GM18867 (cell line): ENCODE measurements at regions not wholly inside any gene's neighbourhood (a gene's known extent, or its start where the extent isn't known, plus 50 kb on each side); places are given as distances from the start of the nearest gene placed in this dataset.

ENCODE experiments used
- ATAC-seq: cut with Tn5 transposase; IDR thresholded peaks from one replicate; pipeline ENCODE4 v1.9.1; 2021; ENCODE audit warnings: mild to moderate bottlenecking, moderate library complexity; ENCODE audit not compliant: unreplicated experiment

DNA sequence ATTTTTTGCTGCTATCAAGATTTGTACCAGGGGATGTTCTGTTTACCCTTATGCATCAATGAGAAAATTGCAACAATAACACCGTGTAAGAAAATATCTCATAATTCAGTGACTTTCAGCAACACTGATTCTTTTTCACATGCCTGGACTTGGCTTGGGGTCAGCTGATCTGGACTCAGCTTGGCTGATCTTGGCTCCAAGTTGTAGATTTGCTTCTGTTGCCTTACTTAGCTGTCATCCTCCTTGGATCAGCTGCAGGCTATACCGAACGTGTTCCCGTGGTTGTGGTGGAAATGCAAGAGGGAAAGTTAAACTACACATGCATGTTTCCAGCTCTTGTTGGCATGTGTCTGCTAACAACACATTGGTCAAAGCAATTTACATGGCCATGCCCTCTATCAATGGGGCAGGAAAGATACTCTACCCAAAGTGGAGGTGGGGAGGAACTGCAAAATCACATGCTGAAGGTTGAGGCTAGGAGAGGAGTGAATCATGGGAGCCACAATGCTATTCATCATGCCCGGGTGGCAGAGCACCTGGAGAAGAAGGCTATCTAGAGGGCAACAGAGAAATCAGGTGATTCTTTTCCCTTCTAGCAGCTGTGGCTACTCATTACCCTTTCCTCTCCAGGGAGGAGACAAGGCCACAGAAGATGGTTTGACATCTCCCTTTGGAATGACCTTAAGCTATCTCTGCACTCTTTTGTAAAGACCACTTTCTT lies 1276.3 kb upstream of the AUTS2 start:
- ATAC-seq: no peak

DNA sequence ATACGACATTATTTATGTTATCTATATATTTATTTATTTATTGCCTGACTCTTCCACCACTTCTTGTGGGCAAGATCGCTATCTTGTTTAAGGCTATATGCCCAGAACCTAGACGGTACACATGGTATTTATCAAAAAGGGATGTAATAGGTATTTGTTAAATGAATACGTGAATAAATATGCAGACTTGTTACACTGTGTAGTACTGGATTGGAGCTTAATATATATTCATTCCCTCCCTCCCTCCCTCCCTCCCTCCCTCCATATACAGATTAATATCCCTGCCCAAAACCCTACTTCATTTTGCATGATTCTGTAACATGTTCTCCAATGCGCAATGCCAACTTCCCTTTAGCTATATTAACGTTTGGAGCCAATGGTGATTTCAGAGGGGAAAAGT lies 1273.7 kb upstream of the AUTS2 start:
- ATAC-seq: no peak

DNA sequence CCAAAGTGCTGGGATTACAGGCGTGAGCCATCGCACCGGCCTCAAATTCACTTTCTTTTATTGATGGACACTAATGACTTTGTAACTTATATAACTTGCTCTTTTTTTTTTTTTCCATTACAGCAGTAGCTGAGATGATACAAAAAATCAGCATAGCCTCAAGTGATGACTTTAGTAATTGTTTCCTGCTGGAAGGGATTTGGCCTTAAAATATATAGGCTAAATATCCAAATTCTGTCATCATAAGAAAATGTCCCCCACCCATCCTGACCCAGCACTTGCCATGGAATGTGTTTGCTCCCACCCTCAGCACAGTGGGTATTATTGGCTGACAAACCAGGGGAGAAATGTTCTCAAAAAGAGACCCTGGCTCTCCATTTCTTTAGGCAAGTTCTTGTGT lies 1264.1 kb upstream of the AUTS2 start:
- ATAC-seq: no peak

DNA sequence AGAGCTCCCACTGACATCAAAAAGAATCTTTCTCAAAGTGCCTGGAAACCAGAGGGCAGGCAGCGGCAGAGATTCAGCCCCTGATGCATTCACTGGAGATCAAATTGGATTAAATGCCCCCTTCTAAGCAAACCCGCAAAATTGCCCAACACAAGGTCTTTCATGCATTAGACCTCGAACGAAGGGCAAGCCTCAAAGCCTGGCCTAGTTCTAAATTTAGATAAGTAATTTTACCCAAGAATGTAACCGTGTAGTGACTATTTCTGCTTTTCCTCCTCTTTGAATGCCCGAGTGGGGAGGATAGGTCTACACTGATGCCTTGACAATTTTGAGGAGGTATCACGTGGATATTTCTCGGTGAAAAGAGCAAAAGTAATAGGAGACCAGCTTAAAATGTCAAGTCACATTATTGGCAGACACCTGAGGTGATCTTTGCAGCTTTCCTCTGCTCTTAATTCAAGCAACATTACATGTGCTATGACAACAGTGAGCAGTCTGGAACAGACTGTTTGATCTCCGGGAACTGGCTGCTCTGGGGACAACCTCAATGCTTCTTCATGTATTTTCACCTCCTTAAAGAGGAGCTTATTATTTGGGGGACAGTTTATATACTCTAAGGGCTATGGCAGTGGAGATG lies 1263.5 kb upstream of the AUTS2 start:
- no peak for ATAC-seq

DNA sequence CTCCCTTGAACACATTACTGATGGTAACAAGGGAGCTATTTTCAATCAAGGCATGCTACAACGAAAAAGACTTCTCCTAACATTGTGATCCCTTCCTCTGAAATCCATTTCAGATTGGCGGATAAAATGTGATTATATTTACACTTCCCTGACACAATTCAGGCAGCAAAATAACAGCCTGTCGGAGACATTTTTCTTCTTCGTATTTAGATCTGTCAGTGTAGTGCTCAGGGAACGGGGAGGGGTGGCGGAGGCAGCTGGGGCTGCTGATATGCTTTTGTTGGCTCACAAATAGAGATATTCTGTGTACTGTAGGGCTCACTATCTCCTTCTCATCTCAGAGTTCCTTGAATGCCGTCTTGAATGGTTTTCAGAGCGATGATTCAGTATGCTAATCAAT lies 1261.7 kb upstream of the AUTS2 start:
- no peak for ATAC-seq

DNA sequence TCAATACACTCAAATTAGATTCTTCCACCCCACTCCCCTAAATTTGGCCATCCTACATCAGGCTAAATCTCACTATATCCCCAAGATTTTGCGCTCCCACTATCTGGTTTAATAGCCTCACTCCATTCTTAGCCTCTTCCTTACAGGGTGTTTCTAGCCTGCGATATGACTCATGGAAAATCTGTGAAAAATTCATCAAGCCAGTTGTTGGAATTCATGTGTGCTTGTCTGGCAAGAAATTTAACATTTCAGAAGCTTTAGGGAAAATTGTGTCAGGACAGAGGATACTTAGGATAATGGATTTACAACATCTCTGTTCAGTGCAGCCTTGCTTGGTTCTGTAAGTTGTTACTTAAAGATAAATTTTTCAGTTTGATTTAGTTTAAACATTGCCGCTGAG lies 1249.9 kb upstream of the AUTS2 start:
- no peak for ATAC-seq

DNA sequence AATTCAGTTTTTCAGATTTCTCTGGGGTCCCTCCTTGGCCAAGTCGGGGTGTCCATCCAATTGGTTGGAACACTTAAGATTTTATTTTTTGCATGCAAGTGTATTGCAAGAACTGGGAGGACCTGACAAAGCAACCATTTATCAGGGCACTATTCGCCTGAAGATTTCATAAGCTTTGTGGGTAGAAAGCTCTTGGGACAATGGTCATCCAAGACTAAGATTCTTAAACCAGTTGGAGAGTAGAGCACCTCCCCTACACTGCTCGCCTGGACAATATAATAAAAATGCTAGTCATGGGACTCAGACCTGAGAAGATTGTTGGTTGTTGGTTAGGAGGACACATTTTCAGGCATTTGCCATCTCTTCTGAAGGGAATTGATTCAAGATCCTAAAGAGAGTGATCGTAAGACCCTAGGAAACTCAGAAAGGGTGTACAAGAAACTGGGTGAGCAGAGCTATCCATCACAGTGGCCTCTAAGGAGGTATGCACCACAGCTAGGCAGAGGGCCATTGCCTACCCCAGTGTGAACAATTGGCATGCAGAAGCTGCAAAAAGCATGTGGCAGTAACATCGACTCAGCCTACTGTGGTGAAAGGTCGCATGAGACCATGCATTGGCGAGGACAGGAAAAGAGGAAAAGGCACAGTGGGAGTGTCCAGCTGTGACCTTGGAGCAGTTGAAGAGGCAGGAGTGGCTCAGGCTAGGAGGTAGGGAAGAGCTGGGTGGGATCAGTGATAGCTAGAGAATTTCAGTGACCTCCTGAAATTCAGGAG lies 1235.3 kb upstream of the AUTS2 start:
- no peak for ATAC-seq

DNA sequence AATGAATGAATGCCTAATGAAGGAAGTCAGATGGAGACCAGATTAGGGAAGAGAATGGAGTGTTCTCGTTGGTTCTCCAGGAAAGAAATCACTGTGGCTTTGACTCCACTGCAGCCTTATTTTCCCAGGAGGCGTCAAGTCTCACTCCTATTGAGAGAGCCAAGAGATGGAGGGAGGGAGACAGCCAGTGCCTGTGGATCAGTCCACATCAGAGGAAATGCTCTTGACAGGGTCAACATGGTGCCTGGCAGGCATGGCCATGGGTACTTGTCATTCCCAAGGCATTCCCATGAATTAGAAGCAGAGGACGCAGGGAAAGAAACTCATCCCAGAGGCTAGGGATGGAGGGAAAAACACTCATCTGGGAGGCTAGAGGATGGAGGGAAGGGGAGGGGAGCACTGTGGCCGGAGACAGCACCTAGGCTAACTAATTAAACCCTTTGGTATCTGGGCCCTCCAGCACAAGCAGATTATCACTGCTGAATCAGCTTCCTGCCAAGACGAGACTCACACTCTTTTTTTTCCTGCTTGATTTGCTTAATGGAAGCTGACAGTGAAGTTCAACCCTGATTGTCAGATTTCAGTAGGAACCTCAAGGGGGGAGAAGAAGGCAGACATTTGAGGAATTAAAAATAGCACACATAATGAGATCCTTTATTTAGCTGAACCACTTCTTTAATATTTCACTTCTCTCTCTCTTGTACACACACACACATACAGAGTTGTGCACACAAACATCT lies 1233.2 kb upstream of the AUTS2 start:
- ATAC-seq: no peak

DNA sequence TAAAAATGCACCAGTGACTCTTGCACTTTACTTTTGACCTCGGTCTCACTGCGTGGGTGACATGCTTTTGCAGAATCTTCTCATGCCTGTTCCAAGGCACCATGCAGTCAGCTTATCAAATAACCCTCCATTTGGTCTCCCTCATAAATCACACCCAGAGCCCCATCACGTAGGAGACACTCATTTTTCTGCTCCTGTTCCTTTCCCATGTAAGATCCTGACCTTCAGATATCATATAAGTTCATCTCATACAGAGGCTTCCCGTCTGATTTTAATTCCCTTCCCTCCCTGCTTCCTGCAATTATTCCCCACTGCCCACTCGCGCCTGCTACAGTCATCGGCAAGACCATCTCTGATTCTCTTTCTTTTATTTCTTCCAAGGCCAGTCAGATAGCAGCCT lies 1226.3 kb upstream of the AUTS2 start:
- no peak for ATAC-seq

DNA sequence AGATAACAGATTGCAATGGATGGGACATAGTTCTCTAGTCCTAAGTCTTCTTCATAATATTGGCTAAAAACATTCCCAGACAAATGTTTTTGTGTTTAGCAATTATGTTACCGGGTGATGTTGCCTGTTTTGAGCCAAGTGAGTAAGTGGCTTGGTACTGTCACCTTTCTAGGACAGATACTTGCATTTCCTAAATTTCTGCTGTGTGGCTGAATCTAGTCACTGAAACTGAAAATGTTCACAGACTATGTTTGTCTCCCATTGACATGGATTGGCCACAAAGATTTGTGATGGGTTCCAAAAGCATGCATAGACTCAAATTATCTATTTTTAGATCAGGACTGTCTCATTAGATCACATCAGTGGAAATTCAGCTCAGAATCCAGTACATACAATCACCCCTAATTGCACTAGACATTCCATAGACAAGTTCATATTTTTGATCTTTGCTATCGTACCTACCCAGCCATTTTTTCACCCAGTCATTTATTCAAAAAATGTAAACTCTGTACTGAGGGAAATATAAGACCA lies 1222.1 kb upstream of the AUTS2 start:
- ATAC-seq: no peak

DNA sequence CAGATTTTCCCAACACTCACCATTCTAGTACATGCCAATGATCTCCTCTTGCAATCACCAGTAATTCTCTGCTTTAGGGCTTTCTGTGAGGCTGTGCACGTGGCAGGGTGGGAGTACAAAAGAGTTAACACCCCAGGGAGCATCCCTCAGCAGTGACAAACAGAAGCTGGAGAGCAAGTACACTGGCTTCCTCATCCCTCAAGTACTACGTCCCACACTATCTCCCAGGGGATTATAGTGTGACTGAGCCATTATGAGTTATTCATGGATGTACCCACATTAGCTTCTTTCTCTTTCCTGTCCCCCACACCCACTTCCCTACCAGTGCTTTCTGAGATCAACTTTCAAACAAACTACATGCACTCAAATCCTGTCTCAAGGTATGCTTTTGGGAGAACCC lies 1216.5 kb upstream of the AUTS2 start:
- no peak for ATAC-seq

DNA sequence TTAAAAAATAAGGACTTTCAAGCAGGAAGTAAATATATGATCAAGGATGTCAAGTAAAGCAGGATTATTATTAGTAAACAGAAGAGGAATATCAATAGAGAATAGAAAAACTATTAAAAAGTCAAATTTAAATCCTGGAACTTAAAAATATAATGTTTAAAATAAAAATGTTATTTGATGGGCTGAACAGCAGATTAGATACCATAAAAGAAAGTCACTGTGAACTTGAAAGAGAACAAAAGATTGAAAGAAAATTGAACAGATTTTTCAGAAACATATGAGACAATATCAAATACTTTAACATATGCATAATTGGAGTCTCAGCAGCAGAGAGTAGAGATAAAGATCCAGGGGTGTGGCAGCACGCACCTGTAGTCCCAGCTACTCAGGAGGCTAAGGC lies 1213.7 kb upstream of the AUTS2 start:
- no peak for ATAC-seq

DNA sequence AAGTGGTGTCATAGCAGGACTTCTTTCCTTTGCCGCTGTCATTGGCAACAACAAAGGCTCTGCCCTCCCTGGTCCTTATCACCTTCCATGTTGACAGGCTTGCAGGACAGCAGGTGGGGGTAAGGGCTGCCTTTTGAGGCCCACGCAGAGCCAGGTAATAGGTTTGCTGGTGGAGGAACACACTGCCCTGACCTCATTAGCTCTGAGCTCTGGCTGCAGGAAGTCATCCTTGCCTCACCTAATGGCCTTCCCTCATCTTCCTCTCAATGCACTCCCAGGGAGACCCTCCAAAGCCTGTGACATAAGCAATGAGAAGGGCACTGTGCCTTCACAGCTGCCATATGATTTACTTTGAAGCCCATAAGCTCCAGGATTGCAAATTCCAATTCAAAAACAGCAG lies 1205.2 kb upstream of the AUTS2 start:
- ATAC-seq: no peak

DNA sequence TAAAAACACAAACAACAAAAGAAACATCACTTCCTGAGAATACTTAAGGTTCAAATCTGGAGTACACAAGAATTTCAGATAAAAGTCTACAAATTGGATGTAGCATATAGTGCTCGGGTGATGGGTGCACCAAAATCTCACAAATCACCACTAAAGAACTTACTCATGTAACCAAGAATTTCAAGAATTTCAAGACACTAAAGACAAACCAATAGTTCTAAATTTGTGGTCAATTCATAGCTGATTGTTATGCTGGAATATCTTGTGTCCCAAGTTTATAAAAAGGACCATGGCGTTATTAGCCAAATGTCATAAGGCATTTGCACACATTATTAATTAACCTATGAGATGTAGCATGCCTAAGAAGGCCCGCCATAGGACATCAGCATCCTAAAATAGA lies 1204.1 kb upstream of the AUTS2 start:
- ATAC-seq: no peak

DNA sequence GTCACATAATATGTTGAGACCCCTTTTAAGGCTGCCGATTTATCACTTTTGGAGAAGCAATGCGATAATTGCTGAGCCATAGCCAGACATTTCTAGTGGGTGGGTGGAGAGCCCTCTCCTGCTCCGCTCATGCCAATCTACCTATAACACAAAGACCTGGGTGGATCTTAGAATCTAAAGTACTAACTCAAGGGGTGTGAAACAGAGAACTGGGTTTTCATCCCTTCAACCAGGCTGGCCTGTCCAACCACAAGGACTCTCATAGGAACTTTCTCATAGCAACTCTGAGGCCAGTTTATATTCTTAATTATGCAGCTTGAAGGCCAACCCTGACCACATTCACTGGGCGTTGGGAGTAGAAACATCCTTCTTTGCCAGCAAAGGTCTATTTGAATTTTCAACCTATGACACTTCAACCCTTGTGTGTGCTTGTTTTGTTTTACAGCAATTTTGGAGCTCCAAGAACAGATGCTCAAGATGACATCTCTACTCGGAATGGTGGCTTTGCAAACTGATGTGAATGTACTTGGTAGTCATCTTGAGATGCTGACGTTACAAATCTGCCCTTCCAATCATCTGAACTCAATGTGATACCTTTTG lies 1198.2 kb upstream of the AUTS2 start:
- no peak for ATAC-seq

DNA sequence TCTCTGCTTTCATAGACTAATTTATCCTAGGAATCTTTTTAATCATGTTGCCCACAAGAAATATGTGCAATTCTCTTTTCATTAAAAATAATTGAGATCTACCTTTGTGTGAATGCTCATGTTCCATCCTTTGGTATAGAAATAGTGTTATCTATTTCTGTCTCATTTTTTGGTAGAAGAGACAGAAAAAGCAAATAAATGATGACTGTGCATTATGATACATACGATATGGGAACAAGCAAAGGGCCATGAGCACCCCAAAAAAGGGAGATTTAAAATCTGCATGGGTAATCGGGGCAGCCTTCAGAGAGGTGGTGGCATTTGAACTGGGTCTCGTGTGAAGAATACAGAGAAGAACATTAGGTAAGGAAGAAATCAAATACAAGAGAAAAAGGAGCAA lies 1197.5 kb upstream of the AUTS2 start:
- ATAC-seq: no peak

DNA sequence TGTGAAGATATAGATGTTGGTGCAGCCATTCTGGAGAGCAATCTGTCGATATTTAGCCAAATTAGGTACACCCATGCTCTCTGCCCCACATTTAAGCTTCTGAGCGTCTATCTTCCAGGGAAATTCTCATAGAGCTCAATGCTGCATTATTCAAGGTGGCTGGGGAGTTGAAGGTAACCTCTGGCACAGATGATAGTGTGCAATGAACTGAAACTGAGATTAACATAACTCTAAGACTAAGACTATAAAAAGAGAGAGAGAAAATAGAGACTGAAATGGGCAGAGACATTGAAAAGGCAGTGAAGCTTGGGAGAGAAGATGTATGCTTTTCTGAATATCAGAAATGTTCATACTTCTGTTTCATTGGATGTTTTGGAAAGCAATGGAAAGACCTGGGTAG lies 1197.0 kb upstream of the AUTS2 start:
- no peak for ATAC-seq

DNA sequence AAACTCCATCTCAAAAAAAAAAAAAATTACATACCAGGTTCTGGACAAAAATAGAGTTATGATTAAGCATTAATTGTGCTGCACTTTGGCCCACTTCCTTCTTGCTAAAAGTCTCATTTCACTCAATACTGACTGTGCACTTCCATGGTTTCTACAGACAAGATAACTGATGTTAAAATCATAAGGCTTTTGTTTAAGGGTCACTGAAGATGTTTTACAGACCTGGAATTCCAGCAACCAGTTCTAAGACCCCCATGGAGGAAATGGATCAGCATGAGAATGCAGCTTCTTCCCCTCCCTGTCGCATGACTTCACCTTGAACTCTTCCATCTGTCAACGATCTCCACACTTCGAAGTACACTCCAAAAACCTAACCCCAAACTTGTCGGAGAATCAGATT lies 1191.8 kb upstream of the AUTS2 start:
- no peak for ATAC-seq

DNA sequence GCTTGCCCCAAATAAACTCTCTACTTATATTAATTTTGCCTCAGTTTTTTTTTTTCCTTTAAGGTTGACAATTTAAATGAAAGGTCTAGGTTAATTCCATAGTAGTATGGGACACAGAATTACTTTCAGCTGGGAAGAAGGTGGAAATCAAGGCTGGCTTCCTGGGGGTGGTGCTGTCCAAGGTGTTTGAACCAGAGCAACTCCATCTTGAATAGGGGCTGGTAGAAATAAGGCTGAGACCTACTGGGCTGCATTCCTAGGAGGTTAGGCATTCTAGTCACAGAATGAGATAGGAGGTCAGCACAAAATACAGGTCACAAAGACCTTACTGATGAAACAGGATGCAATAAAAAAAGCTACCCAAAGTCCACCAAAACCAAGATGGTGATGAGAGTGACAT lies 1190.8 kb upstream of the AUTS2 start:
- ATAC-seq: no peak

DNA sequence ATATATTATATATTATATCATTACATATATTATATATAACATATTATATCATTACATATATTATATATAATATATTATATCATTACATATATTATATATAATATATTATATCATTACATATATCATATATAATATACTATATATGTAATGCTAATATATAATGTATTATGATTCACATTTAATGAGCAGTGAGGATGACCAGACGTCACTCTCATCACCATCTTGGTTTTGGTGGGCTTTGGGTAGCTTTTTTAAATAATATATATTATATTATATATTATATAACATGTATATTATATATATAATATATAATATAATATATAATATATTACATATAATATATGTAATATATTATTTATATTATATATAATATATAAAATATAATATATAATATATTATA lies 1189.4 kb upstream of the AUTS2 start:
- no peak for ATAC-seq

DNA sequence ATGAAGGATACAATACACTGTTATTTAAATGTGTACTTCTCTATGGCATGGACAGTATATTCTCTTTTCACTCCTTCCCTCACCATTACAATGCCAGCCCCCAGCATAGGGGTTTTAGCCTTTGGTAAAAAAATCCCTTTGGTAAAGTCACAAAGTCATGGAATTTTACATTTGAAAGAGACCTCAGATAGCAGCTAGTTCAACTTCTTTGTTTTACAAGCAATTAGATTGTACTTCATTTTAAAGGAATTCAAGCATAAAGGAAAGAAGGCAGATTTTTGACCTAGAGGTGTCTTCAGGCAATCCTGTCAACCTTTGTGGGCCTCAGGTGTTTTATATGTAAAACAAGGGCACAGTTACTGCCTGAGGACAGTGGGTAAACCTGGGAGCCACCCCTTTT lies 1188.4 kb upstream of the AUTS2 start:
- ATAC-seq: no peak
